HUES6 (cell line): ENCODE measurements at regions not wholly inside any gene's neighbourhood (a gene's known extent, or its start where the extent isn't known, plus 50 kb on each side); places are given as distances from the start of the nearest gene placed in this dataset.

Experiments
- H3K27ac ChIP-seq: 2 replicates; pipeline ENCODE4 v1.7.0; 2013; ENCODE audit warnings: low read depth, mild to moderate bottlenecking, low read length, inconsistent platforms
- H3K27me3 ChIP-seq: 2 replicates; pipeline ENCODE4 v1.6.1; 2013; ENCODE audit warnings: low read length; ENCODE audit not compliant: control insufficient read depth, insufficient read depth
- H3K36me3 ChIP-seq: 2 replicates; pipeline ENCODE4 v1.6.1; 2013; ENCODE audit warnings: low read length; ENCODE audit not compliant: control insufficient read depth, insufficient read depth
- H3K4me1 ChIP-seq: 2 replicates; pipeline ENCODE4 v1.6.1; 2013; ENCODE audit warnings: low read length; ENCODE audit not compliant: control insufficient read depth, insufficient read depth
- H3K4me3 ChIP-seq: 2 replicates; pipeline ENCODE4 v1.5.1; 2013; ENCODE audit warnings: low read depth, low read length
- H3K9ac ChIP-seq: one replicate; pipeline ENCODE4 v1.6.1; 2013; ENCODE audit warnings: mild to moderate bottlenecking, low read length
- H3K9me3 ChIP-seq: 2 replicates; pipeline ENCODE4 v1.6.1; 2013; ENCODE audit warnings: low read depth, low read length; ENCODE audit not compliant: control insufficient read depth, insufficient read depth

- no peaks in the 10 kb centered on the region for H3K36me3 ChIP-seq
- H3K9me3 ChIP-seq = no peaks in the 10 kb centered on the region
- no peak overlapping the region for H3K27ac ChIP-seq
- H3K27me3 ChIP-seq = no peaks in the 10 kb centered on the region
- H3K4me3 ChIP-seq = no peak overlapping the region
- peaks cover 13% of the 10 kb centered on the region for H3K4me1 ChIP-seq
- no peak overlapping the region for H3K9ac ChIP-seq
Measured at GRCh38 chr6:137334884-137335283, 115.7 kb upstream of the IFNGR1 start.

- Histone ChIP-seq H3K36me3 (no peaks in the 10 kb centered on the region), H3K9me3 (no peaks in the 10 kb centered on the region), H3K27ac (no peak overlapping the region), H3K4me1 (peaks cover 10% of the 10 kb centered on the region; the same call in 1 of the 2 replicates), H3K27me3 (no peaks in the 10 kb centered on the region), H3K9ac (no peak overlapping the region), H3K4me3 (no peak overlapping the region)
Measured at GRCh38 chr6:137334094-137334493, 114.9 kb upstream of the IFNGR1 start.

- no peaks in the 10 kb centered on the region for H3K36me3 ChIP-seq
- no peak overlapping the region for H3K27ac ChIP-seq
- no peak overlapping the region for H3K9ac ChIP-seq
- H3K27me3 ChIP-seq = no peaks in the 10 kb centered on the region
- H3K4me3 ChIP-seq = no peak overlapping the region
- H3K9me3 ChIP-seq = no peaks in the 10 kb centered on the region
- peaks cover 10% of the 10 kb centered on the region; the same call in 1 of the 2 replicates for H3K4me1 ChIP-seq
Measured at GRCh38 chr6:137332637-137333280, 113.6 kb upstream of the IFNGR1 start.

GRCh38 chr6:137323860-137324259 lies 104.7 kb upstream of the IFNGR1 start:
- Histone ChIP-seq H3K4me1 (no peaks in the 10 kb centered on the region), H3K27me3 (no peaks in the 10 kb centered on the region), H3K4me3 (no peak overlapping the region), H3K9ac (no peak overlapping the region), H3K9me3 (no peaks in the 10 kb centered on the region), H3K27ac (no peak overlapping the region), H3K36me3 (no peaks in the 10 kb centered on the region)

GRCh38 chr6:137320271-137320670 lies 101.1 kb upstream of the IFNGR1 start:
- H3K27ac ChIP-seq = no peak overlapping the region
- no peaks in the 10 kb centered on the region for H3K9me3 ChIP-seq
- no peak overlapping the region for H3K4me3 ChIP-seq
- H3K4me1 ChIP-seq = no peaks in the 10 kb centered on the region
- H3K36me3 ChIP-seq = no peaks in the 10 kb centered on the region
- H3K9ac ChIP-seq = no peak overlapping the region
- no peaks in the 10 kb centered on the region for H3K27me3 ChIP-seq

GRCh38 chr6:137316626-137317025 lies 97.4 kb upstream of the IFNGR1 start:
- H3K36me3 ChIP-seq = no peaks in the 10 kb centered on the region
- no peak overlapping the region for H3K4me3 ChIP-seq
- H3K27me3 ChIP-seq = no peaks in the 10 kb centered on the region
- no peaks in the 10 kb centered on the region for H3K9me3 ChIP-seq
- no peak overlapping the region for H3K27ac ChIP-seq
- H3K4me1 ChIP-seq = no peaks in the 10 kb centered on the region
- no peak overlapping the region for H3K9ac ChIP-seq

GRCh38 chr6:137315081-137315480 lies 95.9 kb upstream of the IFNGR1 start:
- no peaks in the 10 kb centered on the region for H3K9me3 ChIP-seq
- H3K36me3 ChIP-seq = no peaks in the 10 kb centered on the region
- H3K4me3 ChIP-seq = no peak overlapping the region
- no peaks in the 10 kb centered on the region for H3K4me1 ChIP-seq
- H3K27me3 ChIP-seq = no peaks in the 10 kb centered on the region
- H3K9ac ChIP-seq = no peak overlapping the region
- no peak overlapping the region for H3K27ac ChIP-seq

- Histone ChIP-seq H3K4me1 (peaks cover 5% of the 10 kb centered on the region; the same call in 1 of the 2 replicates), H3K27me3 (no peaks in the 10 kb centered on the region), H3K9ac (no peak overlapping the region), H3K27ac (no peak overlapping the region), H3K36me3 (no peaks in the 10 kb centered on the region), H3K4me3 (no peak overlapping the region), H3K9me3 (no peaks in the 10 kb centered on the region)
Measured at GRCh38 chr6:137313928-137314855, 95.0 kb upstream of the IFNGR1 start.

GRCh38 chr6:137313211-137313610 lies 94.0 kb upstream of the IFNGR1 start:
- Histone ChIP-seq H3K9ac (no peak overlapping the region), H3K27ac (no peak overlapping the region), H3K4me1 (peaks cover 14% of the 10 kb centered on the region; the same call in 1 of the 2 replicates), H3K9me3 (no peaks in the 10 kb centered on the region), H3K27me3 (no peaks in the 10 kb centered on the region), H3K4me3 (no peak overlapping the region), H3K36me3 (no peaks in the 10 kb centered on the region)

GRCh38 chr6:137311940-137312339 lies 92.8 kb upstream of the IFNGR1 start:
- Histone ChIP-seq H3K9me3 (no peaks in the 10 kb centered on the region), H3K4me3 (no peak overlapping the region), H3K36me3 (no peaks in the 10 kb centered on the region), H3K4me1 (peaks cover 14% of the 10 kb centered on the region; the same call in 1 of the 2 replicates), H3K27me3 (no peaks in the 10 kb centered on the region), H3K27ac (no peak overlapping the region), H3K9ac (no peak overlapping the region)
